Gastroesophageal sphincter (tissue), 3 donors: ENCODE measurements at regions not wholly inside any gene's neighbourhood (a gene's known extent, or its start where the extent isn't known, plus 50 kb on each side); places are given as distances from the start of the nearest gene placed in this dataset.

ENCODE experiments used
- POLR2AphosphoS5 ChIP-seq: sonication (generic); formaldehyde crosslinking; IDR thresholded peaks from one replicate; pipeline ENCODE4 v1.6.1; 2017; ENCODE audit warnings: antibody characterized with exemption
- TF ChIP-seq, protein P1 (sequence below), 4 experiments: fragments of 200-600 bp in 2 of 4; fragments of 450-650 bp in 2 of 4; sonication (generic) in 1 of 4; IDR thresholded peaks; one replicate each; pipeline ENCODE4 v1.5.1; 2017 to 2019; ENCODE audit warnings: antibody characterized with exemption in 4 of 4, mild to moderate bottlenecking in 2 of 4, moderate library complexity in 2 of 4

DNA sequence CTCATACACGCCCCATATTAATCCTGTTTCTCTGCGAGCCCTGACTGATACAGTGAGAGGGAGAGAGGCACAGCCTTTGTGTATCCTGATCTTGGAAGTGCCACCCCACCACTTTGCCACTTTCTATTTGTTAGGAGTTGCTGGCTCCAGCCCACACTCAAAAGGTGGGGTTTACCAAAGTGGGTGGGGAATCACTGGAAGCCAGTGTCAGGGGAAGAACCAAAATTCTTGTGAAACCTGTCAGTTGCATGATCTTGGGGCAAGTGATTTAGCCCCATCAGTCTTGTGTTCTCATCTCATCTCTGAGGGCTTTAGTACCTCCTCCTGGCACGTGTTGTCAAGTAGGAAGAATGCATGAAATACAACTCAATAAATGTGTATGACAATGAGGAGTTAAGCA, 119.5 kb downstream of the SOX9 start:
- TF ChIP-seq, protein P1, sequence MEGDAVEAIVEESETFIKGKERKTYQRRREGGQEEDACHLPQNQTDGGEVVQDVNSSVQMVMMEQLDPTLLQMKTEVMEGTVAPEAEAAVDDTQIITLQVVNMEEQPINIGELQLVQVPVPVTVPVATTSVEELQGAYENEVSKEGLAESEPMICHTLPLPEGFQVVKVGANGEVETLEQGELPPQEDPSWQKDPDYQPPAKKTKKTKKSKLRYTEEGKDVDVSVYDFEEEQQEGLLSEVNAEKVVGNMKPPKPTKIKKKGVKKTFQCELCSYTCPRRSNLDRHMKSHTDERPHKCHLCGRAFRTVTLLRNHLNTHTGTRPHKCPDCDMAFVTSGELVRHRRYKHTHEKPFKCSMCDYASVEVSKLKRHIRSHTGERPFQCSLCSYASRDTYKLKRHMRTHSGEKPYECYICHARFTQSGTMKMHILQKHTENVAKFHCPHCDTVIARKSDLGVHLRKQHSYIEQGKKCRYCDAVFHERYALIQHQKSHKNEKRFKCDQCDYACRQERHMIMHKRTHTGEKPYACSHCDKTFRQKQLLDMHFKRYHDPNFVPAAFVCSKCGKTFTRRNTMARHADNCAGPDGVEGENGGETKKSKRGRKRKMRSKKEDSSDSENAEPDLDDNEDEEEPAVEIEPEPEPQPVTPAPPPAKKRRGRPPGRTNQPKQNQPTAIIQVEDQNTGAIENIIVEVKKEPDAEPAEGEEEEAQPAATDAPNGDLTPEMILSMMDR (IDR thresholded peaks at IDR 0.05): no peak
- no peak for TF ChIP-seq POLR2AphosphoS5
